Neural progenitor cell (in vitro differentiated cells): ENCODE measurements at regions not wholly inside any gene's neighbourhood (a gene's known extent, or its start where the extent isn't known, plus 50 kb on each side); places are given as distances from the start of the nearest gene placed in this dataset.
"Not testable (repeated sequence)": the region's sequence is repeated elsewhere in the genome, so short reads cannot be mapped to it uniquely, and the experiment has no call there.

Experiments used
- DNase-seq: peaks from one replicate; pipeline ENCODE4 v3.0.0-alpha.2; 2016; ENCODE audit warnings: low spot score
- H2AFZ ChIP-seq: fragments of 200-600 bp; sonication (generic); replicated peaks from 2 replicates; pipeline ENCODE4 v1.6.1; 2016; ENCODE audit warnings: antibody characterized with exemption
- H3F3A ChIP-seq: fragments of 200-600 bp; sonication (generic); 2 replicates; pipeline ENCODE4 v1.6.1; 2016; ENCODE audit warnings: antibody characterized with exemption, low read depth
- H3K27ac ChIP-seq: fragments of 200-600 bp; sonication (generic); 2 replicates; pipeline ENCODE4 v1.5.1; 2016; ENCODE audit warnings: mild to moderate bottlenecking
- H3K27me3 ChIP-seq: fragments of 200-600 bp; sonication (generic); 2 replicates; pipeline ENCODE4 v1.6.1; 2016; ENCODE audit warnings: mild to moderate bottlenecking, moderate library complexity
- H3K36me3 ChIP-seq: fragments of 200-600 bp; sonication (generic); 2 replicates; pipeline ENCODE4 v1.5.1; 2016
- H3K4me1 ChIP-seq: fragments of 200-600 bp; sonication (generic); 2 replicates; pipeline ENCODE4 v1.6.1; 2016; ENCODE audit warnings: mixed run types
- H3K4me2 ChIP-seq: fragments of 200-600 bp; sonication (generic); 2 replicates; pipeline ENCODE4 v1.6.1; 2016
- H3K4me3 ChIP-seq: fragments of 200-600 bp; sonication (generic); 2 replicates; pipeline ENCODE4 v1.5.1; 2016
- H3K79me2 ChIP-seq: fragments of 200-600 bp; sonication (generic); 2 replicates; pipeline ENCODE4 v1.6.1; 2016; ENCODE audit warnings: low read depth
- H3K9ac ChIP-seq: fragments of 200-600 bp; sonication (generic); 2 replicates; pipeline ENCODE4 v1.6.1; 2016
- H3K9me3 ChIP-seq: fragments of 200-600 bp; sonication (generic); 2 replicates; pipeline ENCODE4 v1.5.1; 2016; ENCODE audit warnings: low read depth
- H4K20me1 ChIP-seq: fragments of 200-600 bp; sonication (generic); 2 replicates; pipeline ENCODE4 v1.6.1; 2016; ENCODE audit warnings: low read depth
- H3K27ac Mint-ChIP-seq: 3 replicates; pipeline ENCODE4 v1.8.0; 2021; ENCODE audit warnings: mixed read lengths
- H3K27me3 Mint-ChIP-seq: 2 replicates; pipeline ENCODE4 v1.8.0; 2022; ENCODE audit warnings: low read depth, mild to moderate bottlenecking, inconsistent platforms, moderate library complexity, mixed read lengths; ENCODE audit not compliant: insufficient read depth
- H3K36me3 Mint-ChIP-seq: 3 replicates; pipeline ENCODE4 v1.8.0; 2021; ENCODE audit warnings: mixed read lengths
- H3K4me1 Mint-ChIP-seq: 3 replicates; pipeline ENCODE4 v1.8.0; 2021; ENCODE audit warnings: mixed read lengths
- H3K4me3 Mint-ChIP-seq: 3 replicates; pipeline ENCODE4 v1.8.0; 2021; ENCODE audit warnings: mild to moderate bottlenecking, moderate library complexity, mixed read lengths
- H3K9me3 Mint-ChIP-seq: 3 replicates; pipeline ENCODE4 v1.8.0; 2020; ENCODE audit warnings: mixed read lengths
- CTCF ChIP-seq: fragments of 200-600 bp; sonication (generic); IDR thresholded peaks from 2 replicates; pipeline ENCODE4 v1.5.1; 2017; ENCODE audit warnings: antibody characterized with exemption, mild to moderate bottlenecking
- EZH2 ChIP-seq: fragments of 200-600 bp; sonication (generic); IDR thresholded peaks from 2 replicates; pipeline ENCODE4 v1.6.1; 2017; ENCODE audit warnings: antibody characterized with exemption, mild to moderate bottlenecking, moderate library complexity
- EZH2phosphoT487 ChIP-seq: fragments of 200-600 bp; sonication (generic); IDR thresholded peaks from 2 replicates; pipeline ENCODE4 v1.6.1; 2017; ENCODE audit warnings: antibody characterized with exemption

GRCh38 chr1:121483961-121484424 is 299.2 kb downstream of the SRGAP2C start:
- Mint-ChIP-seq H3K36me3 (no peaks in the 10 kb centered on the region), H3K27ac (no peak overlapping the region), H3K4me1 (no peaks in the 10 kb centered on the region), H3K4me3 (no peak overlapping the region), H3K9me3 (peaks cover 17% of the 10 kb centered on the region), H3K27me3 (peaks cover 3% of the 10 kb centered on the region)
- Histone ChIP-seq H3F3A (no peaks in the 10 kb centered on the region), H3K36me3 (no peaks in the 10 kb centered on the region), H3K4me3 (no peak overlapping the region), H3K9me3 (no peaks in the 10 kb centered on the region), H2AFZ (no peak overlapping the region), H3K27me3 (no peaks in the 10 kb centered on the region), H3K9ac (no peak overlapping the region), H3K79me2 (no peaks in the 10 kb centered on the region), H3K27ac (no peak overlapping the region), H3K4me1 (no peaks in the 10 kb centered on the region), H3K4me2 (no peak overlapping the region), H4K20me1 (no peaks in the 10 kb centered on the region)
- no peak for DNase-seq
- TF ChIP-seq EZH2phosphoT487 (no peak), EZH2 (no peak), CTCF (no peak)

DNA sequence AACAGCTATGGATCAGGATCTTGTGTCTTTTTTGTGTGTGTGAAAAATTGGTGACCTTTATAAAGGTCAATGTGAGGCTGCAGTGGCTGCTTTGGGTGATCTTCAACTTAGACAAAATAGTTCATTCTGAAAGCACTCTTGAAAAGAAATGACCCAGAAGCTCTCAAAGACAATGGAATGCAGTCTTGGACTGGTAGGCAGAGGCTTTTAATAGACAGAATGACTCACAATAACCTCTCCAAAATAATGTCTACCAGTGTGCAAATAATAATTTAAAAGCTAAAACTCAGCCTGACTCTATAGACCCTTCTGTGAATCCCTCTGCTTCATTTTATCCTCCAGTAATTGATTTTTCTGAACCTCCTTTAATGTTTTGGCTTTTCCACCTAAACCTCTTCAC is 310.0 kb downstream of the SRGAP2C start:
- not testable (repeated sequence) for H3K4me3 Mint-ChIP-seq

DNA sequence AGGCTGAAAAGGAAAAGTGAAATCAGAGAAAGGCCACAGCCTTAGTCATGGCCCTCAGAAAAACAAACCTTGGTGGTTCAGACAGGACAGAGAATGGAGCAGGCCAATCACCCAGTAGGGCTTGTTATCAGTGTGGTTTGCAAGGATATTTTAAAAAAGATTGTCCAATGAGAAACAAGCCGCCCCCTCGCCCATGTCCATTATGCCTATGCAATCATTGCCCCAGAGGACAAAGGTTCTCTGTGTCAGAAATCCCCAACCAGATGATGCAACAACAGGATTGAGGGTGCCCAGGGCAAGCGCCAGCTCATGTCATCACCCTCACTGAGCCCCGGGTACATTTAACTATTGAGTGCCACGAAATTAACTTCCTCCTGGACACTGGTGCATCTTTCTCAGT is 326.7 kb downstream of the SRGAP2C start:
- not testable (repeated sequence) for H3K4me1 ChIP-seq, H3K4me2 ChIP-seq, H3K4me3 ChIP-seq, H3K36me3 ChIP-seq, H4K20me1 ChIP-seq, H3K27me3 ChIP-seq, H3K36me3 Mint-ChIP-seq, H3K27me3 Mint-ChIP-seq, H3K79me2 ChIP-seq, H3K27ac Mint-ChIP-seq, DNase-seq, H3K4me1 Mint-ChIP-seq, H3K27ac ChIP-seq, H3K4me3 Mint-ChIP-seq, H3F3A ChIP-seq, H3K9ac ChIP-seq, H2AFZ ChIP-seq
- H3K9me3 ChIP-seq: peaks cover 11% of the 10 kb centered on the region
- H3K9me3 Mint-ChIP-seq: peaks cover 15% of the 10 kb centered on the region

More for the DNA sequence above, 310.0 kb downstream of the SRGAP2C start:
- not testable (repeated sequence) for H3K27me3 ChIP-seq, H3K4me3 ChIP-seq, H3K9me3 ChIP-seq, H3K4me2 ChIP-seq, H3K9me3 Mint-ChIP-seq, H4K20me1 ChIP-seq, H3K4me1 Mint-ChIP-seq, H3K9ac ChIP-seq, H2AFZ ChIP-seq, H3K36me3 Mint-ChIP-seq, DNase-seq, H3K36me3 ChIP-seq, H3K4me1 ChIP-seq, H3K27ac ChIP-seq, H3K27me3 Mint-ChIP-seq, H3K27ac Mint-ChIP-seq, H3K79me2 ChIP-seq, H3F3A ChIP-seq

- not testable (repeated sequence) for H3K36me3 Mint-ChIP-seq, H3K36me3 ChIP-seq, DNase-seq, H3K4me3 ChIP-seq, H4K20me1 ChIP-seq, H3K27me3 ChIP-seq, H2AFZ ChIP-seq, H3K4me2 ChIP-seq, H3K79me2 ChIP-seq, H3F3A ChIP-seq, H3K4me3 Mint-ChIP-seq, H3K27me3 Mint-ChIP-seq, H3K4me1 Mint-ChIP-seq, H3K4me1 ChIP-seq, H3K27ac Mint-ChIP-seq, H3K9ac ChIP-seq, H3K27ac ChIP-seq
- H3K9me3 Mint-ChIP-seq: peaks cover 15% of the 10 kb centered on the region
- H3K9me3 ChIP-seq: peaks cover 11% of the 10 kb centered on the region
Observed at GRCh38 chr1:121511876-121512275, 327.1 kb downstream of the SRGAP2C start.

DNA sequence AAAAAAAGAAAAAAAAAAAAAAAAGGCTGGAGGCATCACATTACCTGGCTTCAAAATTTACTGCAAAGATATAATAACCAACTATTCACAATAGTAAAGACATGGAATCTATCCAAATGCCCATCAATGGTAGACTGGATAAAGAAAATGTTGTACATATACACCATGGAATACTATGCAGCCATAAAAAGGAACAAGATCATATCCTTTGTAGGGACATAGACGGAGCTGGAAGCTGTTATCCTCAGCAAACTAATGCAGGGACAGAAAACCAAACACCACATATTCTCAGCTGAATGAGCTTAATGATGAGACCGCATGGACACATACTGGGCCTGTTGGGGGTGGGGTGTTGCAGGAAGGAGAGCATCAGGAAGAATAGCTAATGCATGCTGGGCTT is 330.5 kb downstream of the SRGAP2C start:
- H3K27me3 ChIP-seq: no peaks in the 10 kb centered on the region
- no peaks in the 10 kb centered on the region for H3K79me2 ChIP-seq
- no peak for TF ChIP-seq EZH2
- TF ChIP-seq EZH2phosphoT487: no peak
- TF ChIP-seq CTCF: no peak
- no peak overlapping the region for H3K4me2 ChIP-seq
- Mint-ChIP-seq H3K4me1 (peaks cover 18% of the 10 kb centered on the region), H3K27ac (no peak overlapping the region), H3K36me3 (peaks cover 2% of the 10 kb centered on the region), H3K4me3 (no peak overlapping the region), H3K9me3 (peaks cover 5% of the 10 kb centered on the region), H3K27me3 (peaks cover 2% of the 10 kb centered on the region)
- H4K20me1 ChIP-seq: no peaks in the 10 kb centered on the region
- no peak overlapping the region for H3K27ac ChIP-seq
- no peak overlapping the region for H3K4me3 ChIP-seq
- H3K4me1 ChIP-seq: peaks cover 6% of the 10 kb centered on the region
- no peaks in the 10 kb centered on the region for H3K9me3 ChIP-seq
- no peak for DNase-seq
- H2AFZ ChIP-seq: no peak overlapping the region
- no peak overlapping the region for H3K9ac ChIP-seq
- H3F3A ChIP-seq: peaks cover 6% of the 10 kb centered on the region
- no peaks in the 10 kb centered on the region for H3K36me3 ChIP-seq
